OCI-LY1 (cell line): ENCODE measurements at regions not wholly inside any gene's neighbourhood (a gene's known extent, or its start where the extent isn't known, plus 50 kb on each side); places are given as distances from the start of the nearest gene placed in this dataset.
"Not testable (repeated sequence)": the region's sequence is repeated elsewhere in the genome, so short reads cannot be mapped to it uniquely, and the experiment has no call there.

Source experiments
- H2AFZ ChIP-seq: fragments of 200-600 bp; sonication (generic), shearing (Covaris generic); 2 replicates; pipeline ENCODE4 v1.6.0; 2014; ENCODE audit warnings: antibody characterized with exemption, mild to moderate bottlenecking, low read length
- H3F3A ChIP-seq: fragments of 200-600 bp; sonication (generic), shearing (Covaris generic); 2 replicates; pipeline ENCODE4 v1.6.0; 2014; ENCODE audit warnings: mild to moderate bottlenecking, antibody characterized with exemption, low read length, moderate library complexity; ENCODE audit not compliant: insufficient read depth
- H3K27ac ChIP-seq: fragments of 200-600 bp; sonication (generic); 2 replicates; pipeline ENCODE4 v1.5.1; 2014; ENCODE audit warnings: low read length, mixed run types, mild to moderate bottlenecking, low read depth; ENCODE audit not compliant: poor library complexity, severe bottlenecking
- H3K27me3 ChIP-seq: fragments of 200-600 bp; sonication (generic); 2 replicates; pipeline ENCODE4 v1.6.0; 2014; ENCODE audit warnings: antibody characterized with exemption, mild to moderate bottlenecking, low read length, moderate library complexity; ENCODE audit not compliant: insufficient read depth
- H3K36me3 ChIP-seq: fragments of 200-600 bp; sonication (generic); 2 replicates; pipeline ENCODE4 v1.6.1; 2014; ENCODE audit warnings: mild to moderate bottlenecking, antibody characterized with exemption, low read length, moderate library complexity, mixed read lengths; ENCODE audit not compliant: insufficient read depth
- H3K4me1 ChIP-seq: fragments of 200-600 bp; sonication (generic); 2 replicates; pipeline ENCODE4 v1.5.1; 2014; ENCODE audit warnings: mild to moderate bottlenecking, low read length, moderate library complexity; ENCODE audit not compliant: insufficient read depth, severe bottlenecking
- H3K4me2 ChIP-seq: fragments of 200-600 bp; sonication (generic), shearing (Covaris generic); 2 replicates; pipeline ENCODE4 v1.6.1; 2014; ENCODE audit warnings: low read length
- H3K4me3 ChIP-seq: fragments of 200-600 bp; sonication (generic); 2 replicates; pipeline ENCODE4 v1.5.1; 2014; ENCODE audit warnings: low read length, low read depth, mild to moderate bottlenecking, mixed read lengths; ENCODE audit not compliant: poor library complexity, severe bottlenecking
- H3K79me2 ChIP-seq: fragments of 200-600 bp; shearing (Covaris generic); 2 replicates; pipeline ENCODE4 v1.6.1; 2016; ENCODE audit warnings: mixed run types, low read length, mixed read lengths; ENCODE audit not compliant: insufficient read depth
- H3K9ac ChIP-seq: fragments of 200-600 bp; sonication (generic), shearing (Covaris generic); 2 replicates; pipeline ENCODE4 v1.6.1; 2014; ENCODE audit warnings: mild to moderate bottlenecking, low read length, mixed read lengths
- H3K9me2 ChIP-seq: fragments of 200-600 bp; sonication (generic), shearing (Covaris generic); 2 replicates; pipeline ENCODE4 v1.6.1; 2014; ENCODE audit warnings: low read depth, mild to moderate bottlenecking, low read length, mixed read lengths
- H3K9me3 ChIP-seq: fragments of 200-600 bp; shearing (Covaris generic); 2 replicates; pipeline ENCODE4 v1.6.1; 2014; ENCODE audit warnings: low read length, mixed read lengths
- H4K20me1 ChIP-seq: fragments of 200-600 bp; sonication (generic), shearing (Covaris generic); 2 replicates; pipeline ENCODE4 v1.6.0; 2016; ENCODE audit warnings: mild to moderate bottlenecking, low read length; ENCODE audit not compliant: insufficient read depth
- CTCF ChIP-seq: fragments of 200-600 bp; sonication (generic), shearing (Covaris generic); IDR thresholded peaks from 2 replicates; pipeline ENCODE4 v1.5.1; 2017; ENCODE audit warnings: mild to moderate bottlenecking, antibody characterized with exemption, low read length, moderate library complexity, mixed read lengths
- EZH2 ChIP-seq: fragments of 200-600 bp; sonication (generic), shearing (Covaris generic); IDR thresholded peaks from 2 replicates; pipeline ENCODE4 v1.8.0; 2017; ENCODE audit warnings: borderline replicate concordance, mixed run types, mild to moderate bottlenecking, antibody characterized with exemption, low read length, moderate library complexity, mixed read lengths

- Histone ChIP-seq H4K20me1 (no peaks in the 10 kb centered on the region), H3K9ac (no peak overlapping the region), H3K27ac (no peak overlapping the region), H3K79me2 (no peaks in the 10 kb centered on the region), H3K9me3 (peaks cover 14% of the 10 kb centered on the region; the same call in 1 of the 2 replicates), H3F3A (no peaks in the 10 kb centered on the region), H3K27me3 (no peaks in the 10 kb centered on the region), H2AFZ (no peak overlapping the region), H3K4me2 (no peak overlapping the region), H3K36me3 (no peaks in the 10 kb centered on the region), H3K9me2 (no peaks in the 10 kb centered on the region), H3K4me3 (no peak overlapping the region), H3K4me1 (no peaks in the 10 kb centered on the region)
- no peak for TF ChIP-seq CTCF
- TF ChIP-seq EZH2 = no peak
Measured at GRCh38 chr4:187128222-187128621, 404.6 kb upstream of the FAT1 start.

- no peak overlapping the region for H2AFZ ChIP-seq
- H3K27me3 ChIP-seq = no peaks in the 10 kb centered on the region
- H3K9me2 ChIP-seq = no peaks in the 10 kb centered on the region
- H3K4me1 ChIP-seq = no peaks in the 10 kb centered on the region
- H4K20me1 ChIP-seq = no peaks in the 10 kb centered on the region
- H3K4me2 ChIP-seq = no peak overlapping the region
- no peak overlapping the region for H3K9ac ChIP-seq
- H3K36me3 ChIP-seq = no peaks in the 10 kb centered on the region
- TF ChIP-seq CTCF (no peak), EZH2 (no peak)
- H3K27ac ChIP-seq = no peak overlapping the region
- no peak overlapping the region for H3K4me3 ChIP-seq
- no peaks in the 10 kb centered on the region for H3K79me2 ChIP-seq
- H3F3A ChIP-seq = no peaks in the 10 kb centered on the region
- H3K9me3 ChIP-seq = peaks cover 11% of the 10 kb centered on the region; the same call in 1 of the 2 replicates
Measured at GRCh38 chr4:187128976-187129375, 405.3 kb upstream of the FAT1 start.

GRCh38 chr4:187131826-187132225 is 408.2 kb upstream of the FAT1 start:
- H3K79me2 ChIP-seq, H3K27me3 ChIP-seq, H3K9me2 ChIP-seq, H3K27ac ChIP-seq, H3K4me1 ChIP-seq, H3K36me3 ChIP-seq, H3K9me3 ChIP-seq, H3K9ac ChIP-seq, H3K4me3 ChIP-seq, H3F3A ChIP-seq, H2AFZ ChIP-seq, H3K4me2 ChIP-seq, H4K20me1 ChIP-seq: not testable (repeated sequence)

GRCh38 chr4:187135878-187136277 is 412.2 kb upstream of the FAT1 start:
- no peak overlapping the region for H3K4me2 ChIP-seq
- no peaks in the 10 kb centered on the region for H3F3A ChIP-seq
- no peaks in the 10 kb centered on the region for H3K36me3 ChIP-seq
- H4K20me1 ChIP-seq = no peaks in the 10 kb centered on the region
- H3K27ac ChIP-seq = no peak overlapping the region
- H3K9me2 ChIP-seq = no peaks in the 10 kb centered on the region
- TF ChIP-seq CTCF (no peak), EZH2 (no peak)
- H3K9me3 ChIP-seq = no peaks in the 10 kb centered on the region
- no peak overlapping the region for H2AFZ ChIP-seq
- no peak overlapping the region for H3K9ac ChIP-seq
- H3K4me1 ChIP-seq = peaks cover 31% of the 10 kb centered on the region
- no peaks in the 10 kb centered on the region for H3K79me2 ChIP-seq
- H3K27me3 ChIP-seq = no peaks in the 10 kb centered on the region
- H3K4me3 ChIP-seq = no peak overlapping the region
